Activated CD8-positive, alpha-beta memory T cell treated with anti-CD3 and anti-CD28 coated beads for 24 hours (primary cell): ENCODE measurements at regions not wholly inside any gene's neighbourhood (a gene's known extent, or its start where the extent isn't known, plus 50 kb on each side); places are given as distances from the start of the nearest gene placed in this dataset.

Experiments
- DNase-seq: peaks from one replicate; pipeline ENCODE4 v3.0.0-alpha.2; 2020

GRCh38 chr11:28636033-28636432 lies 527.8 kb downstream of the METTL15 start:
- no peak for DNase-seq

GRCh38 chr11:28632338-28632737 lies 524.1 kb downstream of the METTL15 start:
- no peak for DNase-seq

- no peak for DNase-seq
Measured at GRCh38 chr11:28631148-28631547, 523.0 kb downstream of the METTL15 start.

GRCh38 chr11:28629235-28629634 lies 521.0 kb downstream of the METTL15 start:
- no peak for DNase-seq

- no peak for DNase-seq
Measured at GRCh38 chr11:28628412-28628811, 520.2 kb downstream of the METTL15 start.

GRCh38 chr11:28627690-28628255 lies 519.6 kb downstream of the METTL15 start:
- no peak for DNase-seq

- no peak for DNase-seq
Measured at GRCh38 chr11:28625532-28625931, 517.3 kb downstream of the METTL15 start.

GRCh38 chr11:28621753-28622152 lies 513.6 kb downstream of the METTL15 start:
- DNase-seq = no peak

GRCh38 chr11:28619846-28620540 lies 511.8 kb downstream of the METTL15 start:
- no peak for DNase-seq

GRCh38 chr11:28618416-28618815 lies 510.2 kb downstream of the METTL15 start:
- DNase-seq = no peak

GRCh38 chr11:28616160-28616965 lies 508.2 kb downstream of the METTL15 start:
- DNase-seq = no peak

GRCh38 chr11:28615542-28615941 lies 507.4 kb downstream of the METTL15 start:
- DNase-seq = no peak

GRCh38 chr11:28606930-28607329 lies 498.7 kb downstream of the METTL15 start:
- no peak for DNase-seq

GRCh38 chr11:28599656-28600055 lies 491.5 kb downstream of the METTL15 start:
- DNase-seq = no peak

- no peak for DNase-seq
Measured at GRCh38 chr11:28598531-28598930, 490.3 kb downstream of the METTL15 start.

- DNase-seq = no peak
Measured at GRCh38 chr11:28596816-28597215, 488.6 kb downstream of the METTL15 start.

GRCh38 chr11:28592141-28592540 lies 484.0 kb downstream of the METTL15 start:
- no peak for DNase-seq

- no peak for DNase-seq
Measured at GRCh38 chr11:28584992-28585391, 476.8 kb downstream of the METTL15 start.

GRCh38 chr11:28582506-28582905 lies 474.3 kb downstream of the METTL15 start:
- no peak for DNase-seq

- no peak for DNase-seq
Measured at GRCh38 chr11:28581286-28582242, 473.4 kb downstream of the METTL15 start.

- no peak for DNase-seq
Measured at GRCh38 chr11:28571371-28571770, 463.2 kb downstream of the METTL15 start.

- DNase-seq = no peak
Measured at GRCh38 chr11:28569106-28569505, 460.9 kb downstream of the METTL15 start.
